Stimulated activated naive CD8-positive, alpha-beta T cell treated with anti-CD3 and anti-CD28 coated beads, Interleukin-15, Interleukin-2, amounts not matched to agents 100 U/mL and 50 U/mL, for 24 hours (primary cell): ENCODE measurements at regions not wholly inside any gene's neighbourhood (a gene's known extent, or its start where the extent isn't known, plus 50 kb on each side); places are given as distances from the start of the nearest gene placed in this dataset.

Experiments used
- ATAC-seq: fragments of 150-1000 bp; cut with Tn5 transposase; one replicate; pipeline ENCODE4 v1.10.0; 2021
- DNase-seq: peaks from one replicate; pipeline ENCODE4 v3.0.0; 2021

DNA sequence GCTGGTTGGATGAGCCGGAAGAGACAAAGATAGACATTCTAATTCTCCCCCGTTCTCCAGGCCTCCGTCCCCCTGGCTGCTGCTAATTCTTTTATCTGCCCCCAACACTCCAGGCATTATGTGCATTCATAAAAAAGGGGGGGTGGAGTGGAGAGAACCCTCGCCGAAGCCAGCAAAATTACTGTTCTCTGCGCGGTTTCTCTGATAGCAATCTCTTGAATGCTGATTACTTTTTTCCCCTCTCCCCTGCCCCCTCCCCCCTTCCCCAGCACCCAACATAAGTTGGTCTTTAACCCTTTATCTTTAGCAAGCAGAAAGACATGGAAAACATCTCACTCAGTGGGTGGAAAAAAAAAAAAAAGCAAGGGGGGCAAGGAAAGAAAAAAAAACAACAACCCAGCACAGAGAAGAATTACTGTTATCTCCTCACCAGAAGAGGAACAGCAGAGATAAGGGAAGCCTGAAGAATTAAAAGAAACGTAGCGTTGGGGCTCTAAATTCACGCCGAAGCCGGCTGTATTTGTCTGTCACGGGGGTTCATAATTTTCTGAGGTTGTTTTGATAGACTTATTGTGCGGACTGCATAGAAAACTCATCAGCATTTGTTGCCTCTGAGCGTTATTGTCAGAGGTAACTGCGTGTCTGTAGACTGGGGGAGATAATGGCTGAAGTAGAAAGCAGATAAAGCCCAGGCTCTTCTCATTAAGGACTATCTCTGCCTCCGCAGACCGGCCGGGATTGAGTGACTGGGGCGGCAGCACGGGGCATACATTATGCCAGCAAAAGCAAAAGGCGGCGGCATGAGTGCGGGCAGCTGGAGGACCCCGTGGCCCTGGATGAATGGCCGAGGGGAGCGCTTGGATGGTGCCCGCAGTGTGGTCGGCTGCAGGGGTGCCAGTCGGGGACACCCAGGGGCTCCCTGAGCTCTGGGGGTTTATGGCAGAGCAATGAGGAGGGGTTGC is 126.9 kb downstream of the MRM1 start:
- ATAC-seq = peak; percentile 61

DNA sequence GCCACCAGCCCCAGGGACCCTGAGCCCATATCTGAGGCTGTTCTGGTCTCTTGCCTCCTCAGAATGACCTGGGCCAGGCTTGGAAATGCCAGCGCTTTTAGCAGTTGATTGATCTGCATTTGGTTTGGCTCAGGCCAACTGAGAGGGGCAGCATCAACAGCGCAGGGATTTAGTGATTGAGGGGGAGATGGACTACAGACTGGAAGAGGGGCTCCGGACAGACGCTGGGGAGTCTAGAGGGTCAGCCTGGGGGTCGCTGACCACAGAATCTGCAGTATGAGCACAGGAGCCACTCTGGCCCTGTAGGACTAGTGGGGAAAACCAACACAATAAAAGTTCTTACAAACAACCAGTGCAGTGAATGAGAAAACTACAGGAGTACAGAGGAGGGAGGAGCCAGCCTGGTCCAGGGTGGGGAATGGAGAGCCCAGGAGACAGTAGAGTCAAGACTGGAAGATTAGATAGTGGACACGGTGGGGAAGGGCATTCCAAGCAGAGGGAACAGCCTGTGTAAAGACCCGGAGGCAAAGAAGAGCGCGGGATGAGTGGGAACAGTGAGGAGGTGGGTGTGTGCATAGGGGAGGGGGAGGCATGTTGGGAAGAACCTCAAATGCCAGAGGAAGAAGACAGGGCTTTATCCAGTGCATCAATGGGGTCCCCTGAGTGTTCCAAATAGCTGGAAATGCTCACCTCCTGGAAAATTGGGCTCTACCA is 128.9 kb downstream of the MRM1 start:
- no peak for ATAC-seq
- no peak for DNase-seq

More for the DNA sequence above, 126.9 kb downstream of the MRM1 start:
- peak; percentile 48 for DNase-seq

GRCh38 chr17:36730857-36731490 is 129.6 kb downstream of the MRM1 start:
- ATAC-seq (no peak), DNase-seq (no peak)

GRCh38 chr17:36731811-36732210 is 130.4 kb downstream of the MRM1 start:
- no peak for DNase-seq
- no peak for ATAC-seq

DNA sequence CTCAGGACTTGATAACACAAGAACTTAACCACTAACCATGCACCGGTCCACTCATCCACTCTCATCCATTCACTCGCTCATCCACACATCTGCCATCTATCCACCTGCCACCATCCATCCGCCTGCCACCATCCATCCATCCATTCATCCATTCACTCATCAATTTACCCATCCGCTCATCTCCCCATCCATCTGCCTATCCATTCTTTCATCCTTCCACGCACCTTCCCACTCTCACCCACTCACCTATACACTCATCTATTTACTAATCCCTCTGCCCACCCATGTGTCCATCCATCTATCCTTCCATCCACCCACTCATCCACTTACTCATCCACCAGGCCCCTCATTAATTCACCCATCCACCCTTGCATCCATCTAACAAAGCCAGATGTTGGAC is 131.0 kb downstream of the MRM1 start:
- ATAC-seq (no peak), DNase-seq (no peak)

DNA sequence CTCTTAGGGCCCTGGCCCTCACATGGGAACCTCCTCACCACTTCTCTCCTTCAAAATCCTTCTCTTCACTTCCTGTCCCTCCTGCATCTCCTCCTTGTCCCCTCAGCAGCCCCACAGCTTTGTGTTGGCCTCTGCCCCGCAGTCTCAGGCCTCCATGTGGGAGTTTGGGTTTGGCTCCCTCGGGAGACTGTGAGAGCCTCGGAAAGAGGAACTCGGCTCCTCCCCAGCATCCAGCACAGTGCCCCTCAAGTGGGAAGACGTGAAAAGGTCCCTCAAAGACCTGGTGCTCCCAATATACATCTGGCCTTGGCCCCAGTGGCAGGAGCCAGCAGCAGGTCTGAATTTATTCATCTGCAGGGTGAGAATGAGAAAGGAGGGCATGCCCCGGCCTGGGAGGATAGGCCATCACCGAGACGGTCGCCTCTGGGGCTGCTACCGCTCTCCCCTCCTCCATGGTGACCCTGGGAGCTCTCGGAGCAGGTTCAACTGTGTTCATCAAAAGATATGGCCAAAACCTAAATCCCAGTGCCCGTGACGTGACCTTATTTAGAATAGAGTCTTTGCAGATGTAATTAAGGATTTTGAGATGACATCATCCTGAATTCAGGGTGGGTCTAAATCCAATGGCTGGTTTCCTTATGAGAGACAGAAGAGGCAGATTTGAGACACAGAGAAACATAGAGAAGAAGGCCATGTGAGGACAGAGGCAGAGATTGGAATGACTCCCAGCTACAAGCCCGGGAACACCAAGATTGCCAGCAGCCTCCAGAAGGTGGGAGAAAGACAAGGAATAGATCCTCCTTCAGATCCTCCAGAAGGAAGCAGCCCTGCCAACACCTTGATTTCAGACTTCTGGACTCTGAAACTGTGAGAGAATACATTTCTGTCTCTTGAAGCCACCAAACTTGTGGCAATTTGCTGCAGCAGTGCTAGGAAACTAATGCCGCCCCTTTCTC is 135.1 kb downstream of the MRM1 start:
- no peak for DNase-seq
- no peak for ATAC-seq

GRCh38 chr17:36739208-36739607 is 137.8 kb downstream of the MRM1 start:
- ATAC-seq (no peak), DNase-seq (no peak)

DNA sequence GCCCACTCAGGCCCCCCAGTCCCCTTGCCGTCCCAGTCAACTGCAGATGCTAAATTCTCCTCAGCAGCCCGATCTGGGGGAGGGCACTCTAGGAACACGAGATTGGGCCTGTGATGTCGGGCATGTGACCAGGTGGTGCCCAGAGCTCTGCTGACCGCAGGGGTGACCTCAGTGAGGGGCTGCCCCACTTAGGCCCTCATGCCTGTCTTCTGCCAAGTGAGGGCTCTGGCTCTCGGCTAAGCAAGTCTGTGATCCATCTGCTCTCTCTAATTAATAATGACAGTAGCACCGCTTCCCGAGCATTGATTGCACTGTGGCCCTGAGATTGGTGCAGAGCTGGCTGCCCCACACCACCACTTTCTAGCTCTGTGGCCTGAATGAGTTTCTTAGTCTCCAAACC is 138.8 kb downstream of the MRM1 start:
- ATAC-seq (no peak), DNase-seq (no peak)

DNA sequence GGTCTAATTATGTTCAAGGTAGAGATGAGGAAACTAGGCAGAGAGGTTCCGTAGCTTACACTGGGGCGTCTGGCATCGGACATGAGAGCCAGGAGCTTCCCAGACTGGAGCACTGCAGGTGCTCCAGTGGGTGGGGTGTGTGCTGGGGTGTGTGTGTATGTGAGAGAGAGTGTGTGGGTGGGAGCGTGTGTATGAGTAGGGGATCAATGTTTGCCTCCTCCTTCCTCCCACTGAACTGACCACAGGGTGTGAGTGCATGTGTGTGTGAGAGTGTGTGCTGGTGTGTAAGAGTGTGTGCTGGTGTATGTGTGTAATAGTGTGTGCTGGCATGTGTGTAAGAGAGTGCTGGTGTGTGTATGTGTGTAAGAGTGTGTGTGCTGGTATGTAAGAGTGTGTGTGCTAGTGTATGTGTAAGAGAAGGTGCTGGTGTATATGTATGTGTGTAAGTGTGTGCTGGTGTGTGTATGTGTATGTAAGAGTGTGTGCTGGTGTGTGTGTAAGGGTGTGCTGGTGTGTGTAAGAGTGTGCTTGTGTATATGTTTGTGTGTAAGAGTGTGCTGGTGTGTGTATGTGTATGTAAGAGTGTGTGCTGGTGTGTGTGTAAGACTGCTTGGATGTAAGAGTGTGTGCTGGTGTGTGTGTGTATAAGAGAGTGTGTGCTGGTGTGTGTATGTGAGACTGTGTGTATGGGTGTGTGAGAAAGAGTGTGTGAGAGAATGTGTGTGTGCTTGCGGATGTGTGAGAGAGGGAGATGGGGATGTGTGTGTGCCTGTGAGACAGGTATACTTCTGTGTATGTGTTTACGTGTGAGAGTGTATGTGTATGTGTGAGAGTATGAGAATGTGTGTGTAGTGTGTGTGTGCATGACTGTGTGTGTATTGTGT is 139.9 kb downstream of the MRM1 start:
- DNase-seq (no peak), ATAC-seq (no peak)

GRCh38 chr17:36742267-36743000 is 141.1 kb downstream of the MRM1 start:
- ATAC-seq (no peak), DNase-seq (no peak)

DNA sequence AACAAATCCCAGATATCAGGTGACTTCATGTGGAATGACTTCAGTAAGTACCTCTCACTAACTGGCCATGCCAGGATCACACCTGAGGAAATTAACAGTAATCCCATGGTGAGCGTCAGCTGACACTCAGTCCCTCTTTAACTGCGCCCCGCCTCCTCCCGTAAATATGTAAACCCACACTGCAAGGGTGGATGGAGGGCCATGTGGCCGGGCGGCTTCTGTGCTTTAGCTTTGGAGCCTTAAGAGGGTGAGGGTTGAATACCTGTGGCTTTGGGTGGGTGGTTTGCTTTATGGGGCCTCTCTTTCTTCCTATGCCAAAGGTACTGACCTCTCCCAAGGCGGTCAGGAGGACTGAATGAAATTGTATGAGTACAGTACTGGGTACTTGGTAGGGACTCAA is 141.7 kb downstream of the MRM1 start:
- DNase-seq (no peak), ATAC-seq (no peak)

DNA sequence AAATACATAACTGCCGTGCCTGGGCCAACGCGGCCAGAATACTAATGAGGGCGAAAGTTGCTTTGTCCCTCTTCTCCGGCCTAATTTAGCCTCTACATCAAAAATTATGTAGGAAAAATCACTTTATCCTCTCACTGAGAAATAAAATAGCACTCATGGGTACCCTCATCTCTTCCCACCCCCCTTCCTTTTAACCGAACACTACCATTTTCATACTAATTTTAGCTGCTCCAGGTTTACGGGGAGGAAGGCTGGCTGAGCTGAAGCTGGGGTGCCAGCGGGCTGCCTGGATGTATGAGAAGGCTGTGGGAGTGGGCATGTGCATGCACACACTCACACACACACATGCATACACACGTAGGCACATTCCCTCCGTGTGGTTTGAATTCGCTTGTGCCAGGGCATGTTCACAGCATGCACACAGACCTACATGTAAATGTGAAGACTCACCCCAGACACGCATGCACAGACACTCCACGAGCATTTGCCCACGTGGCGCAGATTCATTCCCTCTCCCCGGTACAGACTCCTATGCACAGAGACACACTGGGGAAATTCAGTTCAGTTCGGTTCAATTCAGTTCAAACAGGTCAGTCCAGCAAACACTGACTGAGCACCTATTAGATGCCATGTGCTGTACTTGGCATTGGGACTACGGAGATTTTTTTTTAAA is 145.1 kb downstream of the MRM1 start:
- no peak for DNase-seq
- no peak for ATAC-seq

- no peak for DNase-seq
Observed at GRCh38 chr17:36747861-36748260, 146.5 kb downstream of the MRM1 start.

DNA sequence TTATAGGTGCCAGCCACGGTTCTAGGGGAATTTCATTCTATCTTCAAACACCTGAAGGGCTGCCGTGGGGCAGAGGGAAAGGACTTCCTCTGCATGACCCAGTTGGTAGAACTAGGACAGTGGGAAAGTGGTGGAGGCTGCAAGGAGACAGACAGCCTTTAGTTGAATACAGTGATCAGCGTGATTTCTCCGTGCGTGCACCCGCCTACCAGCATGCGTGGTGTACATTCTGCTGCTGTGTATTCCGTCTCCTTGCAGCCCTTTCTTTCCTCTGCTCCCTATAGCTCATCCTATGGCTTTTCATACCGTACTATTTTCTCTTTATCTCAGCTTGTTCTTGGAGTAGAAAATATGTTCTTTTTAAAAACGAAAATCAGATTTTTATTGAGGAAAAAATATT is 146.9 kb downstream of the MRM1 start:
- DNase-seq = no peak
- no peak for ATAC-seq

More at GRCh38 chr17:36747861-36748260, 146.5 kb downstream of the MRM1 start:
- ATAC-seq = no peak

- ATAC-seq = no peak
- DNase-seq = no peak
Observed at GRCh38 chr17:36749493-36749892, 148.1 kb downstream of the MRM1 start.

- ATAC-seq (no peak), DNase-seq (no peak)
Observed at GRCh38 chr17:36750316-36750885, 149.0 kb downstream of the MRM1 start.

DNA sequence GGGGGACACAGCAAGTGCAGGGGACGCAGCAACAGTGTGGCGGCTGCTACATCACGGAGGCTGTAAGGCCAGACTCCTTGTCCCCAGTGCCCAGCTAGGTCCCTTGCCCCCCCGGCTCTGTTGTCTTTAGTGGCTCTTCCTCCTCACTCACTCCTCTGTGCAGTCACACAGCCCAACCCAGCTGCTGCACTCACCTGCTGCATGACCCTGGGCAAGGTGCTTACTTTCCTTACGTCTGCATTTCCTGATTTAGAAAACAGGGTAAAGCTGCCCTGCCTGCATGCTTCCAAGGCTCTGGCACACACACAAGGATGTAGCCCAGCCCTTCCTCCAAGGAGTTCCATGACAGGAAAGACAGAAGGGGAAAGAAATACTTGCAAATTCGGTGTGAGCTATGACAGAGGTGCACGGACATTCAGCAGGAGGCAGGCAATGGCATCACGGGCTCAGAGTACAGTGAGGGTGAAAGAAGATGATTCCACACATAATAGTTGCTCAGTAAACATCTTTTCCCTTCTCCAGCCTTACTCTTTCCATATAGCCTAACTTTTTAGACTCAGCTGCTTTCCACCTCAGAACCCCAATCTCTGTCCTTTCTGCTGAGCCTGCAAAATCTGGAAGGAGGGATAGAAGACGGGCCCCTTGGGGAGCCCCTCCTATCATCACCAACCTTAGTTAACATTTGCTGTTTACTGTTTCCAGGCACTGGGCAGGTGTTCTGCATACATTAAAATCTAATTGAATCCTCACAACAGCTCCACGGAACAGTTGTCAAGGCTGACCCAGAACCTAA is 150.9 kb downstream of the MRM1 start:
- no peak for DNase-seq
- ATAC-seq = no peak

- ATAC-seq = no peak
- DNase-seq = peak; percentile 49
Observed at GRCh38 chr17:36755586-36755985, 154.2 kb downstream of the MRM1 start.
